PC-9 (cell line): ENCODE measurements at regions not wholly inside any gene's neighbourhood (a gene's known extent, or its start where the extent isn't known, plus 50 kb on each side); places are given as distances from the start of the nearest gene placed in this dataset.

ENCODE experiments used
- BruUV-seq: library from RNA; stranded (reverse); fragments of 400-500 nt; replicated peaks from 2 replicates; lab custom pipeline; 2021; lab: Mats Ljungman, UMichigan
- CTCF ChIA-PET: fragments of 300-600 bp; sonication (Branson Sonifier 250); formaldehyde crosslinking; loops from one replicate; lab custom pipeline; 2022; ENCODE audit warnings: antibody characterized with exemption; lab: Charles Lee
- POLR2A ChIA-PET: fragments of 300-600 bp; sonication (Branson Sonifier 250); formaldehyde crosslinking; loops from one replicate; lab custom pipeline; 2022; ENCODE audit warnings: antibody characterized with exemption; ENCODE audit not compliant: unreplicated experiment; lab: Charles Lee
- DNase-seq, 2 experiments: peaks; one replicate each; pipeline versions ENCODE4 v3.0.0 to v3.0.0-alpha.2; 2015 to 2022; ENCODE audit warnings: mixed read lengths in 1 of 2
- H2AFZ ChIP-seq: fragments of 200-600 bp; sonication (generic); 2 replicates; pipeline ENCODE4 v1.8.1; 2017; ENCODE audit warnings: antibody characterized with exemption
- H3F3A ChIP-seq: fragments of 200-600 bp; sonication (generic); 2 replicates; pipeline ENCODE4 v1.8.1; 2017; ENCODE audit warnings: antibody characterized with exemption, mild to moderate bottlenecking, low read depth; ENCODE audit not compliant: insufficient read depth
- H3K27ac ChIP-seq: fragments of 200-600 bp; sonication (generic); 2 replicates; pipeline ENCODE4 v1.6.1; 2016; ENCODE audit warnings: mixed run types
- H3K27me3 ChIP-seq: fragments of 200-600 bp; sonication (generic); 2 replicates; pipeline ENCODE4 v1.6.1; 2016; ENCODE audit warnings: low read depth, mixed run types; ENCODE audit not compliant: insufficient read depth
- H3K36me3 ChIP-seq: fragments of 200-600 bp; sonication (generic); 2 replicates; pipeline ENCODE4 v1.6.1; 2016; ENCODE audit warnings: low read depth, mixed run types
- H3K4me1 ChIP-seq: fragments of 200-600 bp; sonication (generic); replicated peaks from 2 replicates; pipeline ENCODE4 v1.6.1; 2016; ENCODE audit warnings: mixed run types; ENCODE audit not compliant: insufficient read depth
- H3K4me2 ChIP-seq: fragments of 200-600 bp; sonication (generic); 2 replicates; pipeline ENCODE4 v1.6.1; 2017; ENCODE audit warnings: mixed run types
- H3K4me3 ChIP-seq: fragments of 200-600 bp; sonication (generic); 2 replicates; pipeline ENCODE4 v1.6.1; 2016; ENCODE audit warnings: mixed run types
- H3K79me2 ChIP-seq: fragments of 200-600 bp; sonication (generic); 2 replicates; pipeline ENCODE4 v1.6.1; 2017; ENCODE audit warnings: low read depth, mixed run types
- H3K9me2 ChIP-seq: fragments of 200-600 bp; sonication (generic); 2 replicates; pipeline ENCODE4 v1.8.1; 2017; ENCODE audit warnings: mild to moderate bottlenecking; ENCODE audit not compliant: insufficient read depth
- H3K9me3 ChIP-seq: fragments of 200-600 bp; sonication (generic); 2 replicates; pipeline ENCODE4 v1.8.1; 2016; ENCODE audit warnings: low read depth; ENCODE audit not compliant: insufficient read depth
- H4K20me1 ChIP-seq: fragments of 200-600 bp; sonication (generic); 2 replicates; pipeline ENCODE4 v1.8.1; 2017; ENCODE audit not compliant: insufficient read depth
- EZH2 ChIP-seq: fragments of 200-600 bp; sonication (generic); IDR thresholded peaks from 2 replicates; pipeline ENCODE4 v1.8.0; 2017; ENCODE audit warnings: antibody characterized with exemption, low read depth
- intact Hi-C: fragments of 100-400 bp; cut with micrococcal nuclease; formaldehyde crosslinking; loops from one replicate; pipeline ENCODE4 v1.10.0; 2022; ENCODE audit not compliant: unreplicated experiment
- TF ChIP-seq, protein P1 (sequence below): fragments of 200-600 bp; sonication (generic); conservative IDR thresholded peaks from 2 replicates; pipeline ENCODE4 v1.6.1; 2017; ENCODE audit warnings: mixed run types, antibody characterized with exemption, mild to moderate bottlenecking, moderate library complexity

- no peaks in the 10 kb centered on the region for H3K79me2 ChIP-seq
- no peaks in the 10 kb centered on the region for H3K9me3 ChIP-seq
- no peak for DNase-seq
- H3K4me3 ChIP-seq, result no peak overlapping the region
- intact Hi-C loops, result no loop called here
- no peaks in the 10 kb centered on the region for H3K27me3 ChIP-seq
- POLR2A ChIA-PET, result no interaction called here
- no TSS peak for BruUV-seq
- no peak for TF ChIP-seq EZH2
- TF ChIP-seq, protein P1, sequence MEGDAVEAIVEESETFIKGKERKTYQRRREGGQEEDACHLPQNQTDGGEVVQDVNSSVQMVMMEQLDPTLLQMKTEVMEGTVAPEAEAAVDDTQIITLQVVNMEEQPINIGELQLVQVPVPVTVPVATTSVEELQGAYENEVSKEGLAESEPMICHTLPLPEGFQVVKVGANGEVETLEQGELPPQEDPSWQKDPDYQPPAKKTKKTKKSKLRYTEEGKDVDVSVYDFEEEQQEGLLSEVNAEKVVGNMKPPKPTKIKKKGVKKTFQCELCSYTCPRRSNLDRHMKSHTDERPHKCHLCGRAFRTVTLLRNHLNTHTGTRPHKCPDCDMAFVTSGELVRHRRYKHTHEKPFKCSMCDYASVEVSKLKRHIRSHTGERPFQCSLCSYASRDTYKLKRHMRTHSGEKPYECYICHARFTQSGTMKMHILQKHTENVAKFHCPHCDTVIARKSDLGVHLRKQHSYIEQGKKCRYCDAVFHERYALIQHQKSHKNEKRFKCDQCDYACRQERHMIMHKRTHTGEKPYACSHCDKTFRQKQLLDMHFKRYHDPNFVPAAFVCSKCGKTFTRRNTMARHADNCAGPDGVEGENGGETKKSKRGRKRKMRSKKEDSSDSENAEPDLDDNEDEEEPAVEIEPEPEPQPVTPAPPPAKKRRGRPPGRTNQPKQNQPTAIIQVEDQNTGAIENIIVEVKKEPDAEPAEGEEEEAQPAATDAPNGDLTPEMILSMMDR, result no peak
- H3K9me2 ChIP-seq, result no peaks in the 10 kb centered on the region
- no peak overlapping the region for H3K27ac ChIP-seq
- no peaks in the 10 kb centered on the region for H3K36me3 ChIP-seq
- H3K4me1 ChIP-seq, result peaks cover 13% of the 10 kb centered on the region
- no peaks in the 10 kb centered on the region for H3F3A ChIP-seq
- no peaks in the 10 kb centered on the region for H4K20me1 ChIP-seq
- no peak overlapping the region for H2AFZ ChIP-seq
- H3K4me2 ChIP-seq, result no peak overlapping the region
- CTCF ChIA-PET, result no interaction called here
Measured at GRCh38 chr13:97883396-97883795, 70.1 kb upstream of the IPO5 start.

DNA sequence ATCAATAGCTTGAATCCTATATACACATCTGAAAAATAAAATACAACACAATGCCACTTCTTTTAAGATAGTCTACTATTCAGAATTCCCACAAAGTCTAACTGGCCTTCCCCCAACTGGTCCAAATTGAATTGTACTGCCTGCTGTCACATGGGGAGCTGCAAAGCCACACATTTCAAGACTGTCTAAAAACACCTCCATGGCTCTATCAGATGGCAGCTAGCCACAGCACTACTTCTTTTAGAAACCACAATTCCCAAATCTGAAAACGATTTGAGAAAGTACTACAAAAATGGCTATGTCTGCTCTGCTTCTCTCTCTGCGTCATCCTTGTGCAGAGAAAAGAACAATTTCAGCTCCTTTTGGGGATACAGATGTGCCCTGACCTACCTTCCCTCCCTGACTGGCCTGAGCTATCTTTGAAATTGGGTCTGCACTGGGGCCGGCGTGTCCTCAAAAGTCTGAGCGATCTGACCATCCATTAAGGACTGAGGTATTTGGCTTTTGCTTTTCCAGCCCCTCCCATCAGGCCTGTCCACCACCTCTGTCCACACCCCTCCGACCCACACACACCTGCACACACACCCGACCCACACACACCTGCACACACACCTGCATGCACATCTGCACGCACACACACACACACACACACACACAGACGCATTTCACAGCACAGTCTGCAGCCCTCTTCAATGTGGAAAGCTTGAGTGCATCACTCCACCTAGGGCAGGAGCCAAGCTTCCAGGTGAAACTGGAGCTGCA is 68.6 kb upstream of the IPO5 start:
- no peak for DNase-seq
- Histone ChIP-seq H3K9me3 (no peaks in the 10 kb centered on the region), H3K9me2 (no peaks in the 10 kb centered on the region), H3K27me3 (no peaks in the 10 kb centered on the region), H3K4me1 (peaks cover 6% of the 10 kb centered on the region), H3K4me3 (no peak overlapping the region), H2AFZ (no peak overlapping the region), H4K20me1 (no peaks in the 10 kb centered on the region), H3K27ac (no peak overlapping the region), H3F3A (no peaks in the 10 kb centered on the region), H3K36me3 (no peaks in the 10 kb centered on the region), H3K79me2 (no peaks in the 10 kb centered on the region), H3K4me2 (no peak overlapping the region)
- CTCF ChIA-PET, result no interaction called here
- TF ChIP-seq EZH2, result no peak
- TF ChIP-seq, protein P1, result no peak
- no TSS peak for BruUV-seq
- POLR2A ChIA-PET, result no interaction called here
- intact Hi-C loops, result no loop called here

DNA sequence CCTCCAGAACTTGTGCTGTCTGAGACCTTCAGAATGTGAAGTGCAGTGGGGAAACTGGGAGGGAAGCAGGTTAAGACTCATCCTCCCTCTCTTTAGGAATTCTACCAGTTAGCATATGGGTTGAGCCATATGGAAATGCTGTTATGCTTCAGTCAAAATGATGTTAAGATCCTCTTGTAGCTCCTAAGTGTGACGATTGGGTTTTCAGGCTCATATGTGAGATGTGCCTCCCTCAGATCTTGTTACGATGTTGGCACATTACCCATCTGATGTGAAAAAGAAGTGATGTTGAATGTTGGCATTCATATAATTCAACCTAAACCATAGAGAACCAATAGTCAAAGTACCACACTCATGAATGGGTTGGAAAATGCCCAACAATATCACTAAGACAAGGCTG is 67.8 kb upstream of the IPO5 start:
- no peak overlapping the region for H3K4me3 ChIP-seq
- H3K27ac ChIP-seq, result no peak overlapping the region
- POLR2A ChIA-PET, result no interaction called here
- no peaks in the 10 kb centered on the region for H3F3A ChIP-seq
- no peaks in the 10 kb centered on the region for H3K36me3 ChIP-seq
- no peaks in the 10 kb centered on the region for H3K9me2 ChIP-seq
- no peaks in the 10 kb centered on the region for H3K4me1 ChIP-seq
- CTCF ChIA-PET, result no interaction called here
- H4K20me1 ChIP-seq, result no peaks in the 10 kb centered on the region
- no peaks in the 10 kb centered on the region for H3K27me3 ChIP-seq
- BruUV-seq, result no TSS peak
- no peak overlapping the region for H2AFZ ChIP-seq
- H3K79me2 ChIP-seq, result no peaks in the 10 kb centered on the region
- no peak overlapping the region for H3K4me2 ChIP-seq
- H3K9me3 ChIP-seq, result no peaks in the 10 kb centered on the region
- no peak for TF ChIP-seq EZH2
- TF ChIP-seq, protein P1, result no peak
- intact Hi-C loops, result no loop called here
- DNase-seq, result no peak
